GM19351 (cell line): ENCODE measurements at regions not wholly inside any gene's neighbourhood (a gene's known extent, or its start where the extent isn't known, plus 50 kb on each side); places are given as distances from the start of the nearest gene placed in this dataset.
A peak's percentile ranks its signal among the peaks of the same experiment; 100 is the strongest.

Experiments used
- ATAC-seq: cut with Tn5 transposase; IDR thresholded peaks from one replicate; pipeline ENCODE4 v1.9.1; 2021; ENCODE audit warnings: mild to moderate bottlenecking, moderate library complexity; ENCODE audit not compliant: unreplicated experiment

- ATAC-seq, result no peak
Observed at GRCh38 chr6:37105148-37106050, 64.6 kb upstream of the PIM1 start.

- ATAC-seq, result no peak
Observed at GRCh38 chr6:37106051-37106363, 63.9 kb upstream of the PIM1 start.

- ATAC-seq, result no peak
Observed at GRCh38 chr6:37106554-37106953, 63.4 kb upstream of the PIM1 start.

GRCh38 chr6:37106982-37107491 is 62.9 kb upstream of the PIM1 start:
- ATAC-seq, result no peak

GRCh38 chr6:37109714-37110499 is 60.0 kb upstream of the PIM1 start:
- ATAC-seq, result no peak

GRCh38 chr6:37110500-37111461 is 59.2 kb upstream of the PIM1 start:
- peak; percentile 72 for ATAC-seq

GRCh38 chr6:37113976-37114375 is 56.0 kb upstream of the PIM1 start:
- ATAC-seq, result no peak

GRCh38 chr6:37114612-37115011 is 55.3 kb upstream of the PIM1 start:
- ATAC-seq, result no peak

- no peak for ATAC-seq
Observed at GRCh38 chr6:37115236-37115895, 54.6 kb upstream of the PIM1 start.

- ATAC-seq, result no peak
Observed at GRCh38 chr6:37116326-37116725, 53.6 kb upstream of the PIM1 start.

- no peak for ATAC-seq
Observed at GRCh38 chr6:37119387-37119886, 50.5 kb upstream of the PIM1 start.
